GM18499 (cell line): ENCODE measurements at regions not wholly inside any gene's neighbourhood (a gene's known extent, or its start where the extent isn't known, plus 50 kb on each side); places are given as distances from the start of the nearest gene placed in this dataset.

Experiments used
- ATAC-seq: cut with Tn5 transposase; IDR thresholded peaks from one replicate; pipeline ENCODE4 v1.9.1; 2021; ENCODE audit warnings: moderate number of reproducible peaks; ENCODE audit not compliant: insufficient read depth, unreplicated experiment

- ATAC-seq, result no peak
These were observed 225.7 kb downstream of the RPS24 start for GRCh38 chr10:78259391-78259790.

DNA sequence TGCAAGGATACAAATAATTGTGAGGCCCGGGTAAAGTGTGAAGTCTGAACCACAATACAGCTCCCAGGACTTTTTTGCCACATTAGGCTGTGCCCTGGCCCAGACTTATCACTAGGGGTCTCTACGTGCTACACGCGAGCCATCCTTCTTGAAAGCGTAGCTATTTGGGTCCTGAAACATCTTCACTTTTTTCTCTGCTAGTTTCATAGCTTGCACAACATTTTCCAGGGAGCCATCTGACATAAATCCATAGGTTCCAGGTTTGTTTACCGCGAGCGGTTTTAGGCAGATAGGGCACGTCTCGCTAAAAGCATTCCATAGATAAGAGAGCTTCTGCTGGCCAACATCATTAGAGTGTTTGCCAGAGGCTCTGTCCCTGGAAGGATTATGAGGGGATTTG, 226.5 kb downstream of the RPS24 start:
- ATAC-seq, result no peak

GRCh38 chr10:78260680-78261079, 227.0 kb downstream of the RPS24 start:
- ATAC-seq, result no peak

GRCh38 chr10:78261291-78261690, 227.6 kb downstream of the RPS24 start:
- ATAC-seq, result no peak

- no peak for ATAC-seq
These were observed 229.2 kb downstream of the RPS24 start for GRCh38 chr10:78262860-78263259.

- ATAC-seq, result no peak
These were observed 229.9 kb downstream of the RPS24 start for GRCh38 chr10:78263521-78263988.

DNA sequence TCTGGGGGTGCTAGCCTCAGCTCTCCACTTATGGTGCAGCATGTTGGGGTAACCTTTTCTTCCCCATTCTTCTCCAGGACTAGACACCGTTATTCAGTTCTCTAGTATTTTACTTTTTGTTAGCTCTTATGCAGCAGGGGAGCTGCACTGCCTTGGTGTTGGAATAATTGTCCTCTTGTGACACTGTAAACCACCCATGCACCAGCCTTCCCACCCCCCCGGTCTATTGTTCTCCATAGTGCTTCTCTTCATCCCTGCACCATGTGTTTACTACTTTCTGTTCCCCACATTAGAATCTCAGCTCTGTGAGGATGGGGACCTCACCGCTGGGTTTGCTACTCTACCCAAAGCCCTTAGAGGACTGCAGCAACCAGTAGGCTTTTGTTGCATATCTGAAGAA, 230.7 kb downstream of the RPS24 start:
- ATAC-seq, result no peak

DNA sequence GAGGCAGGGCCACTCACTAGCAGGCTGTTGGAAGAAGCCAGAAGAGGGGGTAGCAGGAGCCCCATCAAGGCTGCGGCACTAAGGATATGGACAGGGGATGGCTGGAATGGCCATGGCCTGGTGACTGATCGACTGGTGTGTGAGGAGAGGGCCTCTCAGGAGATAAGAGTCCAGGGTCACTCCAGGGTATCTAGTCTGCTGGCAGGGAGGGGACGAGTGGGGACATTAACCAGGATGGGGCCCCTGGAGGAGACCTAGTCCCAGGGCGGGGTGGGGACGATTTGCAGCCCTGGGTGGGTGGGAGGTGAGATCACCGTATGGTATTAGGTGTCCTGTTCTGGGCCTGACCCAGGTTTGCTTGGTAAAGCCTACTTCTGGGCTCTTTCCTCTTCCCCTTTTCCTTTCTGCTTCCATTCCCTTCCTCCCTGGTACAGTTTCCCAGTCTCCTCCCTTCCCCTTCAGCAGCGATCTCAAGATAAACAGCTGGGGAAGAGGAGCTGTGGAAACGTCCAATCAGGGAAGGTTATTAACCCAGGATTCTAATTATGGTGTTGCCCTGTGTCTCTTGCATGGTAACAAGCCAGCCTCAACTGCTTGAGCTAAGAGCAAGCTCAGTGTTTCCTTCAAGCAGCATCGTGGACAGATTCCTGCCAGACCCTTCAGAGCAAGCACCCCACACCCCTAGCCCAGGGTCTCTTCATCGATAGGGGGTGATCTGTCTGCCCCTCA, 233.2 kb downstream of the RPS24 start:
- no peak for ATAC-seq

- ATAC-seq, result no peak
These were observed 233.9 kb downstream of the RPS24 start for GRCh38 chr10:78267598-78267997.

- no peak for ATAC-seq
These were observed 235.4 kb downstream of the RPS24 start for GRCh38 chr10:78269060-78269459.

GRCh38 chr10:78272329-78272728, 238.7 kb downstream of the RPS24 start:
- no peak for ATAC-seq

GRCh38 chr10:78274491-78274890, 240.8 kb downstream of the RPS24 start:
- ATAC-seq, result no peak

DNA sequence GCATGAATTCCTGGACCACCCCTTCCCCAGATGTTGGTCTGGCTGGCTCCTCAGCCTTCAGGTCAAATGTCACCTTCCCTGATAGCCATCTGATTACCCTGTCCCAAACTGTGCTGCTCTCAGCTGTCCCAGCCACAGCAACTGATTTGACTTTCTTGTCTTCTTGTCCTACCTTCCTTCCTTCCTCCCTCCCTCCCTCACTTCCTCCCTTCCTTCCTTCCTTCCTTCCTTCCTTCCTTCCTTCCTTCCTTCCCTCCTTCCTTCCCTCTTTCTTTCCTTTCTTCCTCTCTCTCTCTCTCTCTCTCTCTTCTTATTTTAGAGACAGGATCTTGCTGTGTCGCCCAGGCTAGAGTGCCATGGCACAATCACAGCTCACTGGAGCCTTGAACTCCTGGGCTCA, 242.5 kb downstream of the RPS24 start:
- ATAC-seq, result no peak

GRCh38 chr10:78277314-78278057, 243.8 kb downstream of the RPS24 start:
- ATAC-seq, result no peak

- ATAC-seq, result no peak
These were observed 244.4 kb downstream of the RPS24 start for GRCh38 chr10:78278058-78278404.

DNA sequence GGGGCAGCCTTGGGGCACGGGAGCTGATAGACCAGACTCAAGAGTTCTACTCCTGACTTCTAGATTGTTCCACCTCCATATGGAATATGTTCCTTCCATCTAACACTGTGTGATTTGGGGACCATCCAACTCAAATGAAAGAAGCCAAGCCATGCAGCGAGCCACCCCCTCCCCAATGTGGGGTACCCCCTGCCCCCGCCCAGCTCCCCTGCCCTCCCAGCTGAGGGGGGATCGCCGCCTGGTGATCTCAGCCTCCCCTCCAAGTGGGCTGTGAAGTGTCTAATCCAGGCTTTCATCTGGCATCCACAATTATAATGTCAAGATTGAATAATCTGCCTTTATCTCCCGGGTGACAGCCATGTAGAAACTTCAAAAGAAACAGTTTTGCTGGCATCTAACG, 246.1 kb downstream of the RPS24 start:
- no peak for ATAC-seq

DNA sequence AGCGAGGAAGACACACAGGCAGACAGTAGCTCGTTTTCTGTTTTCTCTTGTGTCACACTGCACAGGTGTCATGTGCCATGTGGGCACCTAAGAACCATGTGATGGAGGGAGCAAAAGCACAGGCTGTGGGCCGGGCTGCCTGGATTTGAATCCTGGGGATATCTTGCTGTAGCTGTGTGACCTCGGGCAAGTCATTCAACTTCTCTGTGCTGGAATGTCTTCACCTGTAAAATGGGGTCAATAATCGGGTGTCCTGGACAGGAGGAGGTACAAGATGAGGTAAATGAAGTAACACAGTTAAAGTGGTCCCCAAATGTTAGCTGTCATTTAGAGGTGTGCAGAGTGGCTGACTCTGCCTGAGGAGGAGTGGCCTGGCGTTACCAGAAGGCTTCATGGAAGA, 246.9 kb downstream of the RPS24 start:
- ATAC-seq, result no peak

DNA sequence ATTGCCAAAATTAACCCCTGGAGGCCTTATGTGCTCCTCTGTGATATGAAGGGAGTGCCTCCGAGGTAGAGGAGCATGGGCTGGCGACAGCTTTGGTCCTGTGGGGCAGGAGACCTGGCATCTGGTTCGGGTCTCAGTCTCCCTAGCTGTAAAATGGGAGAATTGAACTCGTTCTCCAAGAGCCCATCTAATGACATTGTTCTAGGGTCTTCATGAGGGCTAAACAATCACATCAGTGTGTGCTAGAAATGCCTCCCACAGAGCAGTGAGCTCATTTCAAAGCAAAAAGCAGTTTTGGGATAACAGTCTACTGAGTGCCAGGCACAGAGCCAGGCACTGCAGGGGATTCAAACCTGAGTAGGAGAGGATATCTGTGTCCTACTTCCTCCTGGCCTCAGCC, 248.0 kb downstream of the RPS24 start:
- no peak for ATAC-seq

DNA sequence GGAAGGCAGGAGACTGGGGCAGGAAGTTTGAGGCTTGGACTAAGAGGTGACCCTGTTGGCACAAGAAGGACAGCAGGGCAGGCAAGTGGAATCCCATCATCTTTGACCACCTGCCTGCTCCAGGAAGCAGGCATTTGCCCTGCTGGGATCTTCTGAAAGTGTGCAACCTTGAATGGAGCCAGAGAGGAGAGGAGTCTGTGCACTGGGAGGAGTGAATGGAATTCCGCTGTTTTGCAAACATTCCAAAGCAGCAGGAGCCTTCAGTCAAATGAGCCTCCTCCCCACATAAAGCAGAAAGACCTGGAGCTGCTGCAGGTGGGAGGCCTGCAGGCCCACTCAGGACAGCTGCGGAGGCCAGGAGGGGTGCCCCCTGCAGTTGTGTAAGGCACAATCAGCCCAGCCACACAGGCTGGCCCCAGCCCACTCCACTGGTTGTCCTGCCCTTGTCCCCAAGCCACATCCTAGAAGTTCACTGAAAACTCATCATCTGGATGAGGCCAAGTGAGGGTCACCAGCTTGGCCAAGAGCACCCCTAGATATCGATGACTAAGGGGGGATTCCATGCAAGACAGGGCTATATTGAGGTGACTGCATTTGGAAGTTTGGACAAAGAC, 249.5 kb downstream of the RPS24 start:
- ATAC-seq, result no peak

- no peak for ATAC-seq
These were observed 250.7 kb downstream of the RPS24 start for GRCh38 chr10:78284381-78284780.

- no peak for ATAC-seq
These were observed 251.6 kb downstream of the RPS24 start for GRCh38 chr10:78285226-78285625.
